ENCODE measurements at regions not wholly inside any gene's neighbourhood (a gene's known extent, or its start where the extent isn't known, plus 50 kb on each side); places are given as distances from the start of the nearest gene placed in this dataset.

DNA sequence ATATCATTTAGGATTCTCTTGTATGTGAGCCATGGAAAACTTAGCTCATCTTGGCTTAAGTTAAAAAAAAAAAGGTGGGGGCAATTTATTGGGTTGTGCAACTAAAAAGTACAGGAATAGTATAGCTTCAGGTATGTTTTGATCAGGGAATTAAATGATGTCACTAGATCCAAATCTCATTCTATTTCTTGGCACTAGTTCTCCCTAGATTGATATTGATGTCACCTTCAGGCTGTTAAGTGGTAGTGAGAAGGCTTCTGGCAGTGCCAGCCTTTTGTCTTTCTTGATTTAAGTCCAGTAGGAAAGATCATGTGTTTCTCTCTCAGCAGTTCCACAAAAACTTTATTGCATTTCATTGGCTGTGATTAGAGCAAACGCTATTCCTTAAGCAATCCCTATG lies 65.0 kb upstream of the ZBED5 start:
- DNase-seq, result peak in 1 of 3 experiments; percentile 31

DNA sequence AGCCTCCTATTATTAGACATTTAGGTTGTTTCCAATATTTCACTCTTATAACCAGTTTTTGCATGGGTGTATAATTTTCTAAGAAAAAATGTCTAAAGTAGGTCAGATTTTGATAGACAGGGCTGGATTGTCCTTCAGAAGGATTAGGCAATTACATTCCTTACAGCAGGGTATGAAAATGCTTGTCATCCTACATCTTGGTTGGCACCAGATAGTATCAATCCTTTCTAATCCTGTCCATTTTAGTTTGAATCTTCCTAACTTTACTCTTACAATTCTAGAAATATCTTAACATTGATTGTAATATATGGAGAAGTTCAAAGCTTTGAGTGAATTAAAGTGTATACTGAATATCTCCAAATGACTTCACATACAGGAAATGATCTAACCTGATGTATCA lies 63.0 kb upstream of the ZBED5 start:
- no peak for DNase-seq

DNA sequence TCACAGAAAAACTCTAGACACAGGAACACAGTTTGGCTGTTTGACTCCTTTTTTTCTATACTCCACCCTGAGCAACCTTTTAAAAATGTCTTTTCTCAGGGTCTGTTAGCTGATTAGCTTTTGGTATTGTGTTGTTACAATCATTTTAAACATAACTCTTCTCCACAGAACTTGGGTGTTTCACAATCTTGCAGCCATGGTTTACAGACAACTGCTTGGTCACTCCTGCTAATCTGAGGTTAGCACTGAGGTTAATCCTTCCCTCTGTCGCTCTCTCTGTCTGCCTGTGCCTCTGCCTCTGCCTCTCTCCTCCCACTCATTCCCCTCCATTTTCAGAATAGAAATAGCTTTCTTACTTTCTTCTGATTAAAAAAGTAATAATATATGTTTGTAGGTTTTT lies 62.4 kb upstream of the ZBED5 start:
- DNase-seq, result no peak

DNA sequence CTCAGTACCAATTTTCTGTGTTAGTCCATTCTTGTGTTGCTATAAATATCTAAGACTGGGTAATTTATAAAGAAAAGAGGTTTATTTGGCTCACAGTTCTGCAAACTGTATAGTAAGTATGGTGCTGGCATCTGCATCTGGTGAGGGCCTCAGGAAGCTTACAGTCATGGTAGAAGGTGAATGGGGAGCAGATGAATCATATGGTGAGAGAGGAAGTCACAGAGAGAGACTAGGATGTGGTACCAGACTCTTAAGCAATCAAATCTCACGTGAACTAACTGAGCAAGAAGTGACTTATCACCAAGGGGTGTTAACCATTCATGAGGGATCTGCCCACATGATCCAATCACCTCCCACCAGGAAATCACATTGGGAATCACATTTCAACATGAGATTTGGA lies 60.8 kb upstream of the ZBED5 start:
- no peak for DNase-seq

DNA sequence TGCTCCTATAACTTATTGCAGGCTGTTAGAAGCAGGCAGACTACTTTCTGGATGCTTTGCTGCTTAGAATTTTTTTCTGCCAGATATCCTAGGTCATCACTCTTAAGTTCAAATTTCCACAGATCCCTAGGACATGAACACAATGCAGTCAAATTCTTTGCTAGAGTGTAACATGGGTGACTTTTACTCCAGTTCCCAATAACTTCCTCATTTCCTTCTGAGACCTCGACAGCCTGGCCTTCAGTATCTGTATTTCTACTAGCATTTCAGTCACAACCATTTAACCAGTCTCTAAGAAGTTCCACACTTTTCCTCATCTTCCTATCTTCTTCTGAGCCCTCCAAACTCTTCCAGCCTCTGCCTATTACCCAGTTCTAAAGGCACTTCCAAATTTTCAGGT lies 60.4 kb upstream of the ZBED5 start:
- no peak for DNase-seq

DNA sequence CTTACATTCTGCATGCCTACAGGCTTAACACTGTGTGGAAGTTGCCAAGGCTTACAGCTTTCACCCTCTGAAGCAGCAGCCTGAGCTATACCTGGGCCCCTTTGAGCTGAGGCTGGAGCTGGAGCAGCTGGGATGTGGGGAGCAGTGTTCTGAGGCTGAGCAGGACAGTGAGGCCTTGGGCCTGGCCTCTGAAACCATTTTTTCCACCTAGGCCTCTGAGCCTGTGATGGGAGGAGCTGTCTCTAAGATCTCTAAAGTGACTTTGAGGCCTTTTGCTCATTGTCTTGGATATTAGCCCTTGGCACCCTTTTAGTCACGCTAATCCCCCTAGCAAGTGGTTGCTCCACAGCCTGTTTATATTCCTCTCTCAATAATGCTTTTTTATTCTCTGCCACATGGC lies 59.9 kb upstream of the ZBED5 start:
- no peak for DNase-seq

DNA sequence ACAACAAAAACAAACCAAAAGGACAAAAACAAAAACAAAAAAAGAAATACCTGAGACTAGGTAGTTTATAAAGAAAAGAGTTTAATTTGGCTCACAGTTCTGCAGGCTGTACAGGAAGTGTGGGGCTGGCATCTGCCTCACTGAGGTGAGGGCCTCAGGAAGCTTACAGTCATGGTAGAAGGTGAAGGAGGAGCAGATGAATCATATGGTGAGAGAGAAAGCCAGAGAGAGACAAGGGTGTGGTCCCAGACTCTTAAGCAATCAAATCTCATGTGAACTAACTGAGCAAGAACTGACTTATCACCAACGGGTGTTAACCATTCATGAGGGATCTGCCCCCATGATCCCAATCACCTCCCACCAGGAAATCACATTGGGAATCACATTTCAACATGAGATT lies 58.8 kb upstream of the ZBED5 start:
- DNase-seq, result no peak

DNA sequence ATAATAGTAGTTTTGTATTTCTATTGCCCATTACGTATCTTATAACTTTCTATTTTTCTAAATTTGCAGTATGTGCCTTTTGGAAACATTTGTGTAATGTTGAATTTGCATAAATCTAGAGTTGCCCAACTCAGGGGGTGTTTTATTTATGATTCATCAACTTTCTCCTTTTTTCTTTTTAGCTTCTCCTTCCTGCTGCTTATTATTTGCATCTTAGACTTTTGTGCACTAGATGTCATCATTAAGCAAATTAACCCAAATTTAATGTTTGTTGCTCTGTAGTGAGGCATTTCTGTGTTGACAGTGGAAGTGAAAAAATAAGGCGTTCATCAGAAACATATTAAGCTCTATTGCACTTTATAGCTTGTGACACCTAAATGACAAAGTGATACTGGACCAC lies 56.2 kb upstream of the ZBED5 start:
- DNase-seq, result no peak

DNA sequence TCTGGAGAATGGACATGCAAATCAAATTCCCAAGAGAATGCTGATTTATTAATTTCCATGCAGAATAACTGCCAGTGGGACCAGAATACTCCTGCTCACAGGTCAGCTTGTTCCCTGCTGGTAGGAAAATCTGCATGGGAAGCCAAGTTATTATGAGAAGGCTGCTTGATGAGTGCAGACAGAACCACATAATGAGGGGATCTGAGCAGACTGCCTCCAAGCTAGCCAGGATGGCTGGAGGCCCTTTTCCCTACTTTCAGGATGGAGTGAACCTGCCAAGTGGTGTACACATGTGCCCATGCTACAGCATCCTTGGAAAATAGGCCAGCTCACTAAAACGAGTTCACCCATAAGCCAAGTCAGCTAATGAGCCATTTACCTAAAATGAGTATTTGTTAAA lies 55.2 kb upstream of the ZBED5 start:
- no peak for DNase-seq

DNA sequence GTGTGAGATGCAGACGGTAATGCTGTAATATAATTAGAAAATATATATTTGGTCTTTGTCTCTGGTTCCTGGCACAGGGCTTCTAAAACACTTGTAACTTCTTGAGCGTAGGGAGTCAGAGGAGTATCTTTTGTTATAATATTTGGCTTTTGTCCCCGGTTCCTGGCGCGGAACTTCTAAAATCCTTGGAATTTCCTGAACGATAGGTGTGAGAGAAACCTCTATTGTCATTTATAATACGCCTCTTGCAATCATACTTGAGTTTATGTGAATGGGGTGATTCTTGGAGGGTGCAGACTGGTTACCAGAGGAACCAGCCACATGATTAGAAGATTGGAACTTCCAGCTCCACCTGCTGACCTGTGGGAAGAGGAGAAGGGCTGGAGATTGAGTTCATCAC lies 54.1 kb upstream of the ZBED5 start:
- no peak for DNase-seq

DNA sequence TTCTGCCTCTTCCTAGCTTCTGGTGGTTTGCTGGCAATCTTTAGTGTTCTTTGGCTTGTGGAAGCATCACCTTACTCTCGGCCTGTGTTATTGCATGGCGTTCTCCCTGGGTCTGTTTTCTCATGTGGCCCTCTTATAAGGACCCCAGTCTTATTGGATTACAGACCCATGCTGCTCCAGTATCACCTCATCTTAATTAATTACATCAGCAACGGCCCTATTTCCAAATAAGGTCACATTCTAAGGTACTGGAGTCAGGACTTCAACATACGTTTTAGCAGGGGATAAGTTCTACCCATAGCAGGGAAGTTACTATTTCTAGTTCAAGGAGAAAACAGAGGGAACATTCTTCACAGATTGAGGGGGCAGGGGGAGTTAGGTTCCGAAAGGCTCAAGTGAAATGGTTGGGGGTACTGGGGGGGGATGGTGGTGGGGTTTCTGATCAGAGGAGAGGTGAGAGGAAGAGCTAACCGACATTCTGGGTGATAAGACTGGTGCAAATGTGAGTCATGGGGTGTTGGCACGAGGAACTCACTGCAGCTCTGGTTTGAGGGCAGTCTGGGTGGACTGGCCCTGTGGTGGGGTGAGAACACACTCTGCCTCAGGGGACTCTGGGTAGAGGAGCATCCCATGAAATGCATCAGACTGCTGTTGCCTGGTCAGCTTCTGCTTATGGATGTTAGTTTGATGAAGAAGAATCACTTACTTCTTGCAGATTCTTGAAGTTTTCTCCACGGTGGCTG lies 51.5 kb upstream of the ZBED5 start:
- DNase-seq, result no peak

DNA sequence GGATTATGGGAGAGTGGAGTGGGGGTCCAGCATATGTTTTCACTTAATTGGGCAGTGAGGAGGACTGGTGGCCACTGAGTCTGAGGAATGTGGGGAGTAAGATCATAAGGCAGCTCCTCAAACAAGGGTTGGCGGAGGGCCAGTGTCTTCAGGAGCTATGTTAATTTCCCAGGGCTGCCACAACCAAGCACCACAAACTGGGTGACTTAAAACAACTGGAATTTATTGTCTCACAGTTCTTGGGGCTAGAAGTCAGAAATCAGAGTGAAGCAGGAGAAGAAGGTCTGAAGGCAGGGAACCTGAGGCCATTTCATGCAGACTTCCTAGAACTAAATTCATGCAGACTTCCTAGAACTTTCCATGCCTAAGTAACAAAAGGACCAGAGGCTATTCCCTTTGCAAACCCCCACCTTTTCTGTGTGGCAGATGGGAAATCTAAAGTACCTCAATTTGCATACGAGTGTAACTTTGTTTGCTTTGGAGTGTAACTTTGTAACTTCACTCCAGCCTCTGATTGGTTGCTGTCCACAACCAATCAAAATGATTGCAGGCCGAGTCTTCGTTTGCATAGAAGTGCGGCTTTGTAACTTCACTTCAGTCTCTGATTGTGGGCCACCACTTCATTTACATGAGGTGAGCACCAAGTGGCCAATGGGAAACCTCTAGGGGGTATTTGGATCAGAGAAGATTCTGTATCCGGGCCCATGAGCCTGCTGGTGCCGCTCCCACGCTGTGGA lies 50.5 kb upstream of the ZBED5 start:
- DNase-seq, result no peak

Measured in NCI-H1417 (cell line).